Endodermal cell (in vitro differentiated cells): ENCODE measurements at regions not wholly inside any gene's neighbourhood (a gene's known extent, or its start where the extent isn't known, plus 50 kb on each side); places are given as distances from the start of the nearest gene placed in this dataset.

Source experiments
- DNase-seq: peaks from one replicate; pipeline ENCODE4 v3.0.0-alpha.2; 2017
- H3K27ac ChIP-seq: 2 replicates; pipeline ENCODE4 v1.5.1; 2013; ENCODE audit warnings: mild to moderate bottlenecking, low read depth, low read length, moderate library complexity
- H3K27me3 ChIP-seq: 2 replicates; pipeline ENCODE4 v1.6.1; 2013; ENCODE audit warnings: mild to moderate bottlenecking, low read length, moderate library complexity; ENCODE audit not compliant: insufficient read depth, control insufficient read depth, poor library complexity, severe bottlenecking
- H3K36me3 ChIP-seq: 2 replicates; pipeline ENCODE4 v1.7.0; 2013; ENCODE audit warnings: mild to moderate bottlenecking, low read length, moderate library complexity; ENCODE audit not compliant: control insufficient read depth, insufficient read depth
- H3K4me1 ChIP-seq: one replicate; pipeline ENCODE4 v1.7.0; 2013; ENCODE audit warnings: low read length; ENCODE audit not compliant: control insufficient read depth, insufficient read depth
- H3K4me3 ChIP-seq: 2 replicates; pipeline ENCODE4 v1.5.1; 2013; ENCODE audit warnings: mild to moderate bottlenecking, low read length, moderate library complexity
- H3K9ac ChIP-seq: 2 replicates; pipeline ENCODE4 v1.6.1; 2013; ENCODE audit warnings: mild to moderate bottlenecking, low read length, moderate library complexity; ENCODE audit not compliant: poor library complexity, severe bottlenecking; ENCODE audit errors: extremely low read depth
- H3K9me3 ChIP-seq: 2 replicates; pipeline ENCODE4 v1.6.1; 2013; ENCODE audit warnings: mild to moderate bottlenecking, low read length, moderate library complexity; ENCODE audit not compliant: control insufficient read depth
- H3K27ac Mint-ChIP-seq: 2 replicates; pipeline ENCODE4 v1.8.0; 2020; ENCODE audit warnings: mixed read lengths
- H3K27me3 Mint-ChIP-seq: 2 replicates; pipeline ENCODE4 v1.8.0; 2021; ENCODE audit warnings: mild to moderate bottlenecking, mixed read lengths; ENCODE audit not compliant: insufficient read depth
- H3K36me3 Mint-ChIP-seq: 2 replicates; pipeline ENCODE4 v1.8.0; 2020; ENCODE audit warnings: low read depth, mixed read lengths
- H3K4me1 Mint-ChIP-seq: 2 replicates; pipeline ENCODE4 v1.8.0; 2020; ENCODE audit warnings: mixed read lengths
- H3K4me3 Mint-ChIP-seq: 2 replicates; pipeline ENCODE4 v1.8.0; 2020; ENCODE audit warnings: mild to moderate bottlenecking, moderate library complexity, mixed read lengths
- H3K9me3 Mint-ChIP-seq: 2 replicates; pipeline ENCODE4 v1.8.0; 2020; ENCODE audit warnings: mild to moderate bottlenecking, mixed read lengths
- CTCF ChIP-seq: fragments of 200-600 bp; sonication (generic); conservative IDR thresholded peaks from 2 replicates; pipeline ENCODE4 v1.5.0; 2021; ENCODE audit warnings: antibody characterized with exemption, mild to moderate bottlenecking
- WGBS, 2 experiments: methylation state at CpG; one replicate each; pipeline versions ENCODE4 v1.1.5 to v1.1.7; 2013; ENCODE audit warnings: missing lambda C conversion rate in 2 of 2, mixed read lengths in 1 of 2; ENCODE audit not compliant: insufficient coverage in 1 of 2, insufficient read length in 1 of 2; 5-methylcytosine and 5-hydroxymethylcytosine counted together

DNA sequence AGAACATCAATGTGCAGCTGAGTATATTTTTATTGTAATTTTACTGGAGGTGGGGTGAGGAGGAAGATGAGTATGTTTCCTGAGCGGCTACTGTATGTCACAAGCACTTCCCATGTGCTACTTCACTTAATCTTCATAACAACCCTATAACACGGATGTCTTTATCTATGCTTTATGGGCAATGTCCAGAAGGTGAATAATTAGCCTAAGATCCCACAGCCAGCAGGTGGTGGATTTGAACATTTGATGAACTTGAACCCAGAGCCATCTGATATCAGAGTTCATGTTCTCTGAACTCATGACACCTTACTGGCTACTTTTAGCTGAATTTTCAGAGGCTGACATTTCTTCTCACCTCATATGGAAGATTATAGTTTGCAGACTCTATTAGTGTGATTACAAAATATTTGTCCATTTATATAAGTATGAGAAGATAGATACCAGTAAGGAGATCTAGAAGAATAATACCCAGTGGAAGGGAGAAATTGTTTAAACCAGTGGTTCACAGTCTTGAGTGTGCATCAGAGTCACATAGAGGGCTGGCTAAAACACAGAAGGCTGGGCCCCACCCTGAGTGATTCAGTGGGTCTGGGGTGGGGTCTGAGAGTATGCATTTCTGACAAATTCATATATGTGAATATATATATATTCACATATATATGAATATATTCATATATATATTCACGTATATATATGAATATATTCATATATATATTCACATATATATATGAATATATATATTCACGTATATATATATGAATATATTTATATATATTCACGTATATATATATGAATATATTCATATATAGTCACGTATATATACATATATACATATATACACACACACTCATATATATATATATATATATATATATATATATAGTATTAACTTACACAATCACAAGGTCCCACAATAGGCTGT is 164.4 kb upstream of the NR3C1 start:
- no peak for TF ChIP-seq CTCF
- 83 to 96% methylated on average over 1 of the region's 6 CpGs for WGBS, 2 experiments

GRCh38 chr5:143566139-143566538 is 162.7 kb upstream of the NR3C1 start:
- H3K27me3 Mint-ChIP-seq = no peaks in the 10 kb centered on the region
- no peak for TF ChIP-seq CTCF
- no peaks in the 10 kb centered on the region for H3K36me3 Mint-ChIP-seq
- H3K4me3 Mint-ChIP-seq = no peak overlapping the region
- peaks cover 8% of the 10 kb centered on the region for H3K4me1 ChIP-seq
- no peak for DNase-seq
- no peaks in the 10 kb centered on the region for H3K9me3 Mint-ChIP-seq
- no peaks in the 10 kb centered on the region for H3K36me3 ChIP-seq
- H3K27ac ChIP-seq = no peak overlapping the region
- no peaks in the 10 kb centered on the region for H3K9me3 ChIP-seq
- H3K4me1 Mint-ChIP-seq = peaks cover 39% of the 10 kb centered on the region
- no peak overlapping the region for H3K4me3 ChIP-seq
- 98 to 100% methylated on average over 2 of the region's 2 CpGs for WGBS, 2 experiments
- H3K27ac Mint-ChIP-seq = no peak overlapping the region
- H3K27me3 ChIP-seq = no peaks in the 10 kb centered on the region
- no peak overlapping the region for H3K9ac ChIP-seq

More for the DNA sequence above, 164.4 kb upstream of the NR3C1 start:
- H3K27ac ChIP-seq = no peak overlapping the region
- H3K9me3 ChIP-seq = no peaks in the 10 kb centered on the region
- Mint-ChIP-seq H3K27ac (no peak overlapping the region), H3K27me3 (no peaks in the 10 kb centered on the region), H3K36me3 (no peaks in the 10 kb centered on the region), H3K4me1 (peaks cover 28% of the 10 kb centered on the region), H3K9me3 (no peaks in the 10 kb centered on the region), H3K4me3 (no peak overlapping the region)
- H3K4me1 ChIP-seq = peaks cover 12% of the 10 kb centered on the region
- H3K4me3 ChIP-seq = no peak overlapping the region
- no peak for DNase-seq
- no peaks in the 10 kb centered on the region for H3K36me3 ChIP-seq
- H3K27me3 ChIP-seq = no peaks in the 10 kb centered on the region
- no peak overlapping the region for H3K9ac ChIP-seq

- no peak overlapping the region for H3K4me3 ChIP-seq
- H3K9ac ChIP-seq = no peak overlapping the region
- no peaks in the 10 kb centered on the region for H3K27me3 ChIP-seq
- H3K36me3 Mint-ChIP-seq = no peaks in the 10 kb centered on the region
- H3K9me3 Mint-ChIP-seq = no peaks in the 10 kb centered on the region
- H3K27ac Mint-ChIP-seq = no peak overlapping the region
- no peaks in the 10 kb centered on the region for H3K36me3 ChIP-seq
- no peaks in the 10 kb centered on the region for H3K4me1 ChIP-seq
- H3K9me3 ChIP-seq = no peaks in the 10 kb centered on the region
- no peak for DNase-seq
- peaks cover 23% of the 10 kb centered on the region for H3K4me1 Mint-ChIP-seq
- H3K4me3 Mint-ChIP-seq = no peak overlapping the region
- no peak for TF ChIP-seq CTCF
- no peak overlapping the region for H3K27ac ChIP-seq
- no peaks in the 10 kb centered on the region for H3K27me3 Mint-ChIP-seq
These were observed 160.9 kb upstream of the NR3C1 start for GRCh38 chr5:143564417-143564816.
